CD4-positive, alpha-beta T cell treated with Interferon alpha-2 for 1 hour (primary cell): ENCODE measurements at regions not wholly inside any gene's neighbourhood (a gene's known extent, or its start where the extent isn't known, plus 50 kb on each side); places are given as distances from the start of the nearest gene placed in this dataset.

ENCODE experiments used
- DNase-seq, 2 donors: peaks; one replicate each; pipeline ENCODE4 v3.0.0-alpha.2; 2020 to 2022

- DNase-seq: no peak
Measured at GRCh38 chr4:33150525-33150910, 2430.3 kb downstream of the PCDH7 start.

DNA sequence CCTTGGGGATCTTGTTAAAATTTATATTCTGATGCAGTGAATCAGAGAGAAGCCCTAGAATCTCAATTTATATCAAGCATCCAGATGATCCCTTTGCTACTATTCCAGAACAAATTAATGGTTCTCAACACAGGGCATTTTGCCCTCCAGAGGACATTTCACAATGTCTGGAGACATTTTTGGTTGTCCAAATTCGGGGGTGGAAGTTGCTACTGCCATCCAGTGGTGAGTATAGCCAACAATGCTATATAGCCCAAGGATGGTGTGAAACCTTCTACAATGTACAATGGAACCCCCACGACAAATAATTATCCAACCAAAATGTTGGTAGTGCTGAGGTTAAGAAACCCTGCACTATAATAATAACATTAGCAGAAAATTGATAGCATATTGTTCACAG lies 2440.0 kb downstream of the PCDH7 start:
- no peak for DNase-seq

DNA sequence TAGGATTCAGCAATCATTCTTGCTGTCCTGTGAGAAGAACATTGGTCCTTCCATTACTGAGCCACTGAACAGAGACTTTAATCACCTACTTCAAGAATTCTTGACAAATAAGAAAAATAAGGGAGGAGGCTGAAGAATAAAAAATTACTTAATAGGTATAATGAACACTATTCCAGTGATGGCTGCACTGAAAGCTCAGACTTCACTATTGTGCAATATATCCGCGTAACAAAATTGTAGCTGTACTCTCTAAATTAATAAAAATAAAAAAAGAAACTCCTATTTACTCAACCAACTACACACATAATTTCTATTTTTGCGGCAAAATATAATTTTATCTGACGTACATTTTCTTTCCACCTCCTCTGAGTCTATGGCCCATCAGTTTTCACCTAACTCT lies 2441.0 kb downstream of the PCDH7 start:
- no peak for DNase-seq

- DNase-seq: no peak
Measured at GRCh38 chr4:33162122-33162521, 2442.0 kb downstream of the PCDH7 start.

DNA sequence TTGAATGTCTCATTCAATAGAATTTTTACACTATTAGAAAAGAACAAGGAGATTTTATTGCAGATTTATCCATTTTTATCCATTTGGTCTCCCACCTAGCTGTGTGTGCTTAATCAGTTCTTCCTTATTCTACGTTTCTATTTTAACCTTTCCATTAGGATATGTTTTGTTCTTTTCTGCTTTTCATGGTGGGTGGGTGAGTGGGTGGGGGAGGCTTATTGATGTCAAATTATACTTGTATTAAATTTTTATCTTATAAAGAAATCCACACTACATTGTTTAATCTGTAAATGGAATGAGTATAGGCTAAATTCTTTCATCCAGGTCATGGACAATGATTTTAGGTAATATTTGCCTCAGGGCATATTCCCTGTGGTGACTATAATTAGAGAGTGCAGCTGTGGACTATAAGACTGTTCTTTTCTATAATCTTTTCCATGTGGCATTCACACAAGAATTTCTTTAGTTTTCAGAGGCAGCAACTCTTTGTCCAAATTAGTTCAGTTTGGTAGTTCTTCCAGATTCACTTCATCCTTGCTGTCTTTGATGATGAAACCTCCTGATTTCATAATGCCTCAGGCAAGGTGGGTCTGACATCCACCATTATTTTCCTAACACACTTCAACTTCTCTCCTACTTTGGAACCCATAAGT lies 2451.8 kb downstream of the PCDH7 start:
- no peak for DNase-seq

DNA sequence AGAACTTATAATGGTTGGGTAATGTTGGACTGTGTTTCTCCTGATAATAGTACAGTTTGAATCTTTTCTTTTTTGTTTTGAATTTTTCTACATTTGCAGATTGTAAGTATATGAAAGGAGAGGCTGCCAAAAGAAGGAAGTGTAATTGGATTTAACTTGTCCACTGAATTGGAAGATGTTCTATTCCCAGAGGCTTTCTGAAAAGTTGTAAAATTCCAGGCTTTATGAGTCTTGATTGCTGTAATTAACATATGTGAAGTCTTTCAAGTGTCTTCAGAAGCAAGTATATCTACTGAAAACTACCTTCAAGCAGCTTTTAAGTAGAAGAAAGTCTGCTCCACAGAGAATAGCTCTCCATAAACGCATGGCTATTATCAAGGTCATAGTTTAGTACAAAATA lies 2456.4 kb downstream of the PCDH7 start:
- DNase-seq: no peak

- DNase-seq: no peak
Measured at GRCh38 chr4:33184657-33185290, 2464.6 kb downstream of the PCDH7 start.

GRCh38 chr4:33187035-33187434 lies 2466.9 kb downstream of the PCDH7 start:
- no peak for DNase-seq

DNA sequence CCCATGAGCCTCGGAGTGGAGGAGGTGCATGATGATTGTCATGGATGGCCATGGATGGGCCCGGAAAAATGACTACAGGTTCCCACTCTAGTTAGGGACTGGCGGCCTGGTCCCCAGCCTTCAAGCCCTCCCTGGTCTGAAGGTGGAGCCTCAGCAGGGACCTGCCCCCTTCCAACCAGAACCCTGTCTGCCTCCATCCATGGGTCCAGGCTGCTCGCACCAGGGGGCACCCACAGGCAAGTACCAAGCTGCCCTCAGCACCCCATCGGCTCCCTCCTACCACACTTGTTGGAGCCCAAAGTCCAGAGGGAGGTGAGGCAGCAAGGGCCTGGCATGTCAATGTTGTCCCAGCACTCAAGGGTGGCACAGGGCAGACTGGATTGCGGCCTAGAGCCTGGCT lies 2468.6 kb downstream of the PCDH7 start:
- DNase-seq: no peak

GRCh38 chr4:33189169-33189568 lies 2469.0 kb downstream of the PCDH7 start:
- DNase-seq: no peak

DNA sequence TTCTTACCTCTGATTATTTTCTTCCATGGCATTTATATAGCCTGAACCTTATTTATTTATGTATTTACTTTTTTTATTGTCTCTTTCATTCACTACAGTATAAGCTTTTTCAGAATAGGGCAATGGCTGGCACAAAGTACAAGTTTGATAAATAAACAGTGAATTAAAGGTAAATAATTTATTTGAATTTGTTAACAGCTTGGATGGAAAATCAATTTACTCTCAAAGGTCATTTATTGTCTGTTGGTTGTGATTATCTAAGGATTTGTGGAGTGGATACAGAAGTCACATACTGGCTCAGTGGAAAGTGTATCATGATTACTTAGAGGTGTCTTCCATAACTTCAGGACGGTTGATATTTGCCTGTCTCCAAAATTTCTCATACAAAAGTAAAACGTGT lies 2472.9 kb downstream of the PCDH7 start:
- no peak for DNase-seq

DNA sequence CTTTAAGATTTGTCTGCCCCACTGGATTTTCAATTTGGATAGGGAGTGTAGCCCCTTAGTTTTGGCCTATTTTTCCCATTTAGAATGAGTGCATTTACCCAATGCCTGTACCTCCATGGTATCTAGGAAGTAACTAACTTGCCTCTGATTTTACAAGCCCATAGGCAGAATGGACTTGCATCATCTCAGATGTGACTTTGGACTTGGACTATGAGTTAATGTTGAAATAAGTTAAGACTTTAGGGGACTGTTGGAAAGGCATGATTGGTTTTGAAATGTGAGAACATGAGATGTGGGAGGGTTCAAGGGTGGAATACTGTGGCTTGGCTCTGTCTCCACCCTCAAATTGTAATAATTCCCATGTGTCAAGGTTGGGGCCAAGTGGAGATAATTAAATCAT lies 2480.2 kb downstream of the PCDH7 start:
- DNase-seq: no peak

- DNase-seq: no peak
Measured at GRCh38 chr4:33218238-33218637, 2498.1 kb downstream of the PCDH7 start.

DNA sequence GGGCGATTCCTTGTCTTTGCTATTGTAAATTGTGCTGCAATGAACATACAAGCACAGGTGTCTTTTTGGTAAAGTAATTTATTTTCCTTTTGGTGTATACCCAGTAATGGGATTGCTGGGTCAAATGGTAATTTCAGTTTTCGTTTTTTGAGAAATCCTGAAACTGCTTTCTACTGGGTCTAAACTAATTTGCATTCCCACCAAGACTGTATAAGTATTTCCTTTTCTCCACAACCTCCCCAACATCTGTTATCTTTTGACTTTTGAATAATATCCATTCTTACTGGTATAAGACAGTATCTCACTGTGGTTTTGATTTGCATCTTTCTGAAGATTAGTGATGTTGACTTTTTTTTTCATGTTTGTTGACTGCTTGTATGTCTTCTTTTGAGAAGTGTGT lies 2506.0 kb downstream of the PCDH7 start:
- no peak for DNase-seq

DNA sequence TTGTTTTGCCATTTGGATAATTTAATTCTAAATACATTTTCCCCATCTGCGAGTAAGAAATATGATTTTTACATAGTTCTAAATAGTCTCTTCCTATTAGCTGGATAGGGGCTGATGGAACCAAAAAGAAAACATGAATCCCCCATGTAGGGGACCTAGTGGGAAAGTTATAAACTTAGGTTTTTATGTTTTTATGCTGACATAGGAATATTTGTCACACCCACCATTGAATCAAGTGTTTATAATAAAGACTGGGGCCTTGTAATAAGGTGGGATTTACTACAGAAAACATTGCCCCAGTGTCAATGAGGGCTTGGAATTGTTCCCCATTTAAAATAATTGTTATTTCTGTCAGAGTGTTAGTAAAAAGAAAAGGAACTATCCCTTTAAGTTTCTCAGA lies 2506.6 kb downstream of the PCDH7 start:
- no peak for DNase-seq

DNA sequence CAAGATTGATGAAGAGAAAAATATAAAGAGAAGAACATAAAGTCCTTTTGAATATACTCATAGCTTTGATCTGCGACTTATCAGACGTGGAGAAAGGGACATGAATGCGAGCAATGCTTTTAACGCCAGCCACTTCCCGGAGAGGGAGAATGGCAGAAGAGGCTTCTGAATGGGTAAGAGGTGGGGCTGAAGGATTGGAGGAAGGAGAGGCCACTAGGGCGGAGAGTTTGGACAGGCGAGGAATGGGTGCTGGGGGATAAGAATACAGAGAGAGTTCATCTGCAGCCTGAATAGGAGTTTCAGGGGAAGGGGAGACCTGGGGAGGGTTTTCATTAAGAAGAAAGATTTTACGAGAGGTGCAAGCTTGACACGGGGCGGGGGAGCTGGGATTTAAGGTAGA lies 2534.9 kb downstream of the PCDH7 start:
- no peak for DNase-seq

GRCh38 chr4:33255507-33255906 lies 2535.3 kb downstream of the PCDH7 start:
- no peak for DNase-seq

DNA sequence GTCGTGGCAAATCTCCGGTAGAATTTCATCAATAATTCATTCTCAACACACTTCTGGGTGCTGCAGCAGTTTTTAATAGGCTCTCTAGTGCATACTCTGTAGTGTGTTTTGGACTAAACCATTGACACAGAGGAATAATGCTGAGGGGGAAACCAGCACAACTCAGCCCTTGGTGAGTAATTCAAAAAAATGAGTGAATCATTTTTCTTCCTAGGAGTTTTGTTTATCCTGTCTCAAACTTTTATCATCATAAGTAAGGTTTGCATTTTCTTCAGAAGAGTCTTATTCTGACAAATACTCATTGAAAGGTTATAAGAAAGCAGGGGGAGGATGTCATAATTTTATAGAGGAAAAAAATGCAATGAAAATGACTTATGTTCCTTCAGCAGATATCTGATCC lies 2542.7 kb downstream of the PCDH7 start:
- no peak for DNase-seq

- DNase-seq: no peak
Measured at GRCh38 chr4:33268776-33269175, 2548.6 kb downstream of the PCDH7 start.

DNA sequence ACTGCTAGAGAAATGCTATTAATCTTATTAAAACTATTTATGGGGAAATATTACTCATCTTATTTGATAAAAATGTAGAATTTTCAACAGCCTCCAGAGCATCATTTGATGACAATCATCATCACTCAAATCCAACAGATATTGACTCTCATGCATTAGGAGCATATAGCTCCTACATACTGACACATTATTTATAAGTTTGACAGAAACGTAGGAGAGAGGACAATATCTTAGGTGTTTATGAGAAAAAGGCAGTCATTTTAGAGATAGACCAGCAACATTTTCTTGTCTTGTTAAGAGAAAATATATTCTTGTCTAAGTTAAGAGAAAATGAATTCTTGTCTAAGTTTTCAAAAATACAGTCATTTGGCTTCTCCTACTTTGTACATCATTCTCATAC lies 2550.2 kb downstream of the PCDH7 start:
- DNase-seq: no peak

- DNase-seq: no peak
Measured at GRCh38 chr4:33272722-33273121, 2552.6 kb downstream of the PCDH7 start.

DNA sequence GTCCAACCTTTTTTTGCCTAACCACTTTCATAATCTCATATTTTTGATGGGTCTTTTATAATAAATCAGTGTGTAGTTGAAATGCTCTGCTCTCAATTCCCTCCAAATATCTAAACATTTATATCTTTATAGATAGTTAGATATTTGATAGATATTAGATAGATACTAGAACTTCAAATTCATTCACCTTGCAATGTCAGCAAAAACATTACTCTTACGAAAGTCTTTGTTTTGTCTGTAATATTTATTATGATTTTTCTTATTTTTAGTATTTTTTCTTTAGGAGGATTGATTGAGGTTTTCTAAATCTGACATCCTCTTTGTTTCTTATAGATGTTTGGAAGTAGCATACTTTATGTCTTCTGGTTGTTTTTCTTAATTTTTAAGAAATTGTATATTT lies 2563.6 kb downstream of the PCDH7 start:
- DNase-seq: no peak

DNA sequence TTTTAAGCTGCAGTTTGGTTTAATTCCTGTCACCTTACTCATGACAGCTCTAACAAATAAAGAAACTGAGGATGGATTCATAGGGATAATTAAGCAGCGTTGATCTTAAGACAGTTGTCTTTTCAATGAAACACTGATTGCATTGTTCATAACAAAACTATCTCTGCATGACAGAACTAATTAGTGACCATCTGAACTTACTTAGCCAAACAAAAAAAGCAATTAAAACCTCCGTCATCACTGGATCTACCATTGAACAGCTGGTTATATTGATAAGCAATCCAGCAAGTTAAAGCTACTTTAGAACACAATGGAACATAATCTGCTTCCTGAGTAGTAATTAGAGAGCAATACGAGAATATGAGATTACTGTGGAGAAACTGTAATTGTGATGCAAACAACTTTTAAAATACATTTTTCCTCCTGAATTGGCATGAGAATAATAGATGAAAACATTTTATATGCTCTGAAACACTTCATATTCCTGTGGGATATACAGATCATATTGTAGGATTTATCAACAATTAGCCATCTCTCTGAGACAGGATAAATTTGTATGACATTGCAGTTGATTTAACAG lies 2576.8 kb downstream of the PCDH7 start:
- DNase-seq: no peak

DNA sequence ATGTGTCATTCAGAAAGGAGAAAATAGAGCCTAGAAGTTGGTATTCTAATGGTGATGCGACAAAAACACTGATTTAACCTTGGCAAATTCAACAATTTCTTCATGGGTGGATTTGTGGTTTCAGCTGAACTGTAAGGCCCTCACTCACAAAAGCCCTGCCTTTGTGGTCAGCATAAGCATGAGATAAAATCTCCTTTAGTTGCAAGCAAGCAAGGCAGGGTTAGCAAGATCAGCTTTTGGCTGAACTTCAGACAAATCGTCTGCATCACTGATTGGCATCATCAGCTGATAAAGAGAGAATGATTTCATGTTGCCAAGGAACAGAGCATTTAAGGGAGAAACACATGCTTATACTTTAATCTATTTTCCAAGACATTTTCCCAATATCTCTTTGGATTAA lies 2582.2 kb downstream of the PCDH7 start:
- DNase-seq: no peak

- no peak for DNase-seq
Measured at GRCh38 chr4:33306131-33306530, 2586.0 kb downstream of the PCDH7 start.
